ENCODE measurements at regions not wholly inside any gene's neighbourhood (a gene's known extent, or its start where the extent isn't known, plus 50 kb on each side); places are given as distances from the start of the nearest gene placed in this dataset.
A peak's percentile ranks its signal among the peaks of the same experiment; 100 is the strongest.

DNA sequence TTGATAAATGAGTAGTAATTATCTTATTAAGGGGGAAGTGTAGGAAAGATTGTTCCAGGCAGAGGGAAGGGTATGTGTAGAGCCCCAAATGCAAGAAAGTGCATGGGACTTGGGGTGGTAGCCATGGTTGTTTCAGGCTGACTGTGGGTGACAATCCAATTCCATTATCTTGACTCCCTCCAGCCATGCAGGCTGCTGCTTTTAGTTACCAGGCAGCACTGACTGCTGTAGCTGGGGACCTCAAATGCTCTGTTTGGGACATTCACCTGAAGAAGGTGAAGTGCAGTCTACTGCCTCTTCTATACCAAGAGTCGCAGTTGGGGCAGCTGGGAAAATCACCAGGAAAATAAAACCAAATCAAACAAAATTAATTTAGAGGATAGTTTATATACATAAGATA is 102.4 kb upstream of the NR3C1 start:
- no peak overlapping the region for H3K27ac ChIP-seq
- TF ChIP-seq POLR2A (IDR thresholded peaks at IDR 0.05), result no peak
- TF ChIP-seq, protein P1, sequence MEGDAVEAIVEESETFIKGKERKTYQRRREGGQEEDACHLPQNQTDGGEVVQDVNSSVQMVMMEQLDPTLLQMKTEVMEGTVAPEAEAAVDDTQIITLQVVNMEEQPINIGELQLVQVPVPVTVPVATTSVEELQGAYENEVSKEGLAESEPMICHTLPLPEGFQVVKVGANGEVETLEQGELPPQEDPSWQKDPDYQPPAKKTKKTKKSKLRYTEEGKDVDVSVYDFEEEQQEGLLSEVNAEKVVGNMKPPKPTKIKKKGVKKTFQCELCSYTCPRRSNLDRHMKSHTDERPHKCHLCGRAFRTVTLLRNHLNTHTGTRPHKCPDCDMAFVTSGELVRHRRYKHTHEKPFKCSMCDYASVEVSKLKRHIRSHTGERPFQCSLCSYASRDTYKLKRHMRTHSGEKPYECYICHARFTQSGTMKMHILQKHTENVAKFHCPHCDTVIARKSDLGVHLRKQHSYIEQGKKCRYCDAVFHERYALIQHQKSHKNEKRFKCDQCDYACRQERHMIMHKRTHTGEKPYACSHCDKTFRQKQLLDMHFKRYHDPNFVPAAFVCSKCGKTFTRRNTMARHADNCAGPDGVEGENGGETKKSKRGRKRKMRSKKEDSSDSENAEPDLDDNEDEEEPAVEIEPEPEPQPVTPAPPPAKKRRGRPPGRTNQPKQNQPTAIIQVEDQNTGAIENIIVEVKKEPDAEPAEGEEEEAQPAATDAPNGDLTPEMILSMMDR (IDR thresholded peaks at IDR 0.05), result no peak

DNA sequence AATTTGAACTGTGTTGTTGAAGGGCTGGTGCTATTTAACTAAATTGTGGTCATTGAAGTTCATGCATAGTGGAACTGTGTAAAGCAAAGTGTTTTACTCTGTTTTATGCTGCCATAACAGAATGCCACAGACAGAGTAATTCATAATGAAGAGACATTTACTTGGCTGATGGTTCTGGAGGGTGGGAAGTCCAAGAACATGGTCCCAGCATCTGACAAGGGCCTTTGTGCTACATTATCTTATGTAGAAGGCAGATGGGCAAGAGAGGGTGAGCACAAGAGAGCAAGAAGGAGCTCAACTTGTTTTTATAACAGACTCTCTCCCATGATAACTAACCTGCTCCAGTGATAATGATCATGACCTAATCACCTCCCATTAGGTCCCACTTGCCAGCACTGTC is 101.9 kb upstream of the NR3C1 start:
- Histone ChIP-seq H3K4me3 (no peak overlapping the region), H3K36me3 (no peaks in the 10 kb centered on the region), H3K4me1 (no peaks in the 10 kb centered on the region), H3K27me3 (no peaks in the 10 kb centered on the region), H3K27ac (no peak overlapping the region), H3K9me3 (no peaks in the 10 kb centered on the region)
- no peak for DNase-seq
- intact Hi-C loops (cut with DNase I; ENCODE audit: low total_unique reads), result no loop called here
- no peak for TF ChIP-seq POLR2A (IDR thresholded peaks at IDR 0.05)
- TF ChIP-seq, protein P1 (IDR thresholded peaks at IDR 0.05), result no peak

More for the DNA sequence above, 102.4 kb upstream of the NR3C1 start:
- Histone ChIP-seq H3K36me3 (no peaks in the 10 kb centered on the region), H3K4me1 (no peaks in the 10 kb centered on the region), H3K4me3 (no peak overlapping the region), H3K9me3 (no peaks in the 10 kb centered on the region), H3K27me3 (no peaks in the 10 kb centered on the region)
- no peak for DNase-seq
- intact Hi-C loops (cut with DNase I; ENCODE audit: low total_unique reads), result no loop called here

GRCh38 chr5:143501310-143502044 is 98.0 kb upstream of the NR3C1 start:
- Histone ChIP-seq H3K4me1 (no peaks in the 10 kb centered on the region), H3K9me3 (no peaks in the 10 kb centered on the region), H3K27me3 (no peaks in the 10 kb centered on the region), H3K4me3 (no peak overlapping the region), H3K36me3 (no peaks in the 10 kb centered on the region), H3K27ac (no peak overlapping the region)
- TF ChIP-seq, protein P1 (IDR thresholded peaks at IDR 0.05), result no peak
- TF ChIP-seq POLR2A (IDR thresholded peaks at IDR 0.05), result no peak
- intact Hi-C loops (cut with DNase I; ENCODE audit: low total_unique reads), result no loop called here
- DNase-seq, result peak in 1 of 2 donors; percentile 46

GRCh38 chr5:143499480-143500114 is 96.1 kb upstream of the NR3C1 start:
- H3K9me3 ChIP-seq, result no peaks in the 10 kb centered on the region
- TF ChIP-seq, protein P1 (IDR thresholded peaks at IDR 0.05), result no peak
- no peak for TF ChIP-seq POLR2A (IDR thresholded peaks at IDR 0.05)
- intact Hi-C loops (cut with DNase I; ENCODE audit: low total_unique reads), result no loop called here
- no peak for DNase-seq
- no peak overlapping the region for H3K4me3 ChIP-seq
- no peak overlapping the region for H3K27ac ChIP-seq
- no peaks in the 10 kb centered on the region for H3K4me1 ChIP-seq
- H3K36me3 ChIP-seq, result no peaks in the 10 kb centered on the region
- H3K27me3 ChIP-seq, result no peaks in the 10 kb centered on the region

DNA sequence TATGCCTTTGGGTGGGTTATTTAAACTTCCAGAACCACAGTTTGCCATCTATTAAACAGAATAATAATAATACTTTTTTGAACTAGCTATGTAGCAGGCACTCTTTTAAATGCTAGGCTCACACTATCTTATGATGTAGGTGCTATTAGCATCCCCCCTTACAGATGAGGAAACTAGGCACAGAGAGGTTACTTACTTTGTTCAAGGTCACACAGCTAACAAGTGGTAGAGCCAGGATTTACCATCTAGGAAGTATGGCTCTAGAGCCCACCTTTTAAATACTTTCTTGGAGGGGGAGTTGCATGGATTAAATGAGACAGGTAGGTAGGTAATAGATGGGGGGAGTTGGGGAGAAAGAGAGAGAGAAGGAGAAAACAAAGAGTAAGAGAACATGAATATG is 95.3 kb upstream of the NR3C1 start:
- Histone ChIP-seq H3K9me3 (no peaks in the 10 kb centered on the region), H3K27me3 (no peaks in the 10 kb centered on the region), H3K27ac (no peak overlapping the region), H3K4me1 (no peaks in the 10 kb centered on the region), H3K36me3 (no peaks in the 10 kb centered on the region), H3K4me3 (no peak overlapping the region)
- TF ChIP-seq POLR2A (IDR thresholded peaks at IDR 0.05), result no peak
- TF ChIP-seq, protein P1 (IDR thresholded peaks at IDR 0.05), result no peak
- no peak for DNase-seq
- intact Hi-C loops (cut with DNase I; ENCODE audit: low total_unique reads), result no loop called here

Data from uterus (tissue), 3 donors.